SU-DHL-6 (cell line): ENCODE measurements at regions not wholly inside any gene's neighbourhood (a gene's known extent, or its start where the extent isn't known, plus 50 kb on each side); places are given as distances from the start of the nearest gene placed in this dataset.

Source experiments
- H2AFZ ChIP-seq: fragments of 200-600 bp; sonication (generic); 2 replicates; pipeline ENCODE4 v1.6.1; 2014; ENCODE audit warnings: low read depth, mild to moderate bottlenecking, moderate library complexity, mixed read lengths, antibody characterized with exemption, low read length; ENCODE audit not compliant: severe bottlenecking
- H3F3A ChIP-seq: fragments of 200-600 bp; shearing (Covaris generic); 2 replicates; pipeline ENCODE4 v1.6.0; 2016; ENCODE audit warnings: antibody characterized with exemption, mild to moderate bottlenecking; ENCODE audit not compliant: insufficient read depth
- H3K27ac ChIP-seq: fragments of 200-600 bp; sonication (generic); 2 replicates; pipeline ENCODE4 v1.5.1; 2016; ENCODE audit warnings: low read depth, mild to moderate bottlenecking, low read length, moderate library complexity, mixed read lengths
- H3K27me3 ChIP-seq: fragments of 200-600 bp; sonication (generic), shearing (Covaris generic); 2 replicates; pipeline ENCODE4 v1.6.0; 2014; ENCODE audit warnings: mild to moderate bottlenecking, low read length
- H3K36me3 ChIP-seq: fragments of 200-600 bp; sonication (generic); 2 replicates; pipeline ENCODE4 v1.6.1; 2014; ENCODE audit warnings: mild to moderate bottlenecking, low read length, mixed read lengths
- H3K4me2 ChIP-seq: fragments of 300-600, 200-600 bp; shearing (Covaris generic), sonication (generic); 2 replicates; pipeline ENCODE4 v1.6.0; 2014; ENCODE audit warnings: low read length, low read depth, mild to moderate bottlenecking; ENCODE audit not compliant: poor library complexity, severe bottlenecking
- H3K4me3 ChIP-seq: fragments of 200-600 bp; sonication (generic); 2 replicates; pipeline ENCODE4 v1.5.1; 2014; ENCODE audit warnings: antibody characterized with exemption, low read length, mild to moderate bottlenecking, mixed read lengths; ENCODE audit not compliant: insufficient read depth, poor library complexity, severe bottlenecking
- H3K79me2 ChIP-seq: fragments of 200-600 bp; sonication (generic); 2 replicates; pipeline ENCODE4 v1.6.1; 2014; ENCODE audit warnings: mild to moderate bottlenecking, low read length, moderate library complexity; ENCODE audit not compliant: insufficient read depth
- H3K9ac ChIP-seq: fragments of 200-600 bp; sonication (generic); 2 replicates; pipeline ENCODE4 v1.7.0; 2014; ENCODE audit warnings: mild to moderate bottlenecking, low read length
- H3K9me2 ChIP-seq: fragments of 200-600 bp; sonication (generic); replicated peaks from 2 replicates; pipeline ENCODE4 v1.6.1; 2014; ENCODE audit warnings: low read length; ENCODE audit not compliant: insufficient read depth
- H3K9me3 ChIP-seq: fragments of 200-600 bp; sonication (generic); 2 replicates; pipeline ENCODE4 v1.6.1; 2014; ENCODE audit warnings: low read length, mixed read lengths; ENCODE audit not compliant: insufficient read depth
- H4K20me1 ChIP-seq: fragments of 200-600 bp; sonication (generic); 2 replicates; pipeline ENCODE4 v1.6.1; 2014; ENCODE audit warnings: low read depth, mild to moderate bottlenecking, antibody characterized with exemption, low read length, moderate library complexity, mixed read lengths
- EZH2phosphoT487 ChIP-seq: fragments of 200-600 bp; sonication (generic), shearing (Covaris generic); conservative IDR thresholded peaks from 2 replicates; pipeline ENCODE4 v1.6.1; 2018; ENCODE audit warnings: mild to moderate bottlenecking, antibody characterized with exemption, low read length, moderate library complexity, mixed read lengths
- TF ChIP-seq, protein P1 (sequence below): fragments of 200-600 bp; sonication (generic); IDR thresholded peaks from one replicate; pipeline ENCODE4 v1.5.1; 2017; ENCODE audit warnings: antibody characterized with exemption, mild to moderate bottlenecking, low read length, moderate library complexity; ENCODE audit not compliant: insufficient read depth, poor library complexity, severe bottlenecking

DNA sequence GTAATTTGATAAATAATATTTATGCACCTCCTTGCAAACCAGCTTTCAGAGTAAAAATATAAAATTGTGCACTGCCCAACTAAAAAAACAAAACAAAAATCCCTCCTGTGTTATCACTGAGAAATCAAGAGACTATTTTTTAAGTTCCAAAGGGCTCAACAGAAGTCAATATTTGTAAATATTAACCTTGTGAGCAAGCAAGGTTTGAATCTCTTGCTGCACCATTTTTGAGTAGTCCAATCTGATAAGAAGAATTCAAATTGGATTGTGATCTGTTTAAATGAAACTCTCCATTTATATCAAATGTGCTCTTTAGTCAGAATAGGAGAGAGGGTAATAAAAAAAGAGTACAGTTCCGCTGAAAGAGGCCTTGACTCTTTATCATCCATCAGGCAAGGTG is 520.2 kb downstream of the RAB28 start:
- Histone ChIP-seq H3F3A (no peaks in the 10 kb centered on the region), H3K27ac (no peak overlapping the region), H3K9ac (no peak overlapping the region), H3K36me3 (no peaks in the 10 kb centered on the region), H3K79me2 (no peaks in the 10 kb centered on the region), H2AFZ (no peak overlapping the region), H3K9me2 (no peaks in the 10 kb centered on the region), H4K20me1 (no peaks in the 10 kb centered on the region), H3K4me3 (no peak overlapping the region), H3K4me2 (no peak overlapping the region), H3K27me3 (no peaks in the 10 kb centered on the region), H3K9me3 (no peaks in the 10 kb centered on the region)
- TF ChIP-seq, protein P1, sequence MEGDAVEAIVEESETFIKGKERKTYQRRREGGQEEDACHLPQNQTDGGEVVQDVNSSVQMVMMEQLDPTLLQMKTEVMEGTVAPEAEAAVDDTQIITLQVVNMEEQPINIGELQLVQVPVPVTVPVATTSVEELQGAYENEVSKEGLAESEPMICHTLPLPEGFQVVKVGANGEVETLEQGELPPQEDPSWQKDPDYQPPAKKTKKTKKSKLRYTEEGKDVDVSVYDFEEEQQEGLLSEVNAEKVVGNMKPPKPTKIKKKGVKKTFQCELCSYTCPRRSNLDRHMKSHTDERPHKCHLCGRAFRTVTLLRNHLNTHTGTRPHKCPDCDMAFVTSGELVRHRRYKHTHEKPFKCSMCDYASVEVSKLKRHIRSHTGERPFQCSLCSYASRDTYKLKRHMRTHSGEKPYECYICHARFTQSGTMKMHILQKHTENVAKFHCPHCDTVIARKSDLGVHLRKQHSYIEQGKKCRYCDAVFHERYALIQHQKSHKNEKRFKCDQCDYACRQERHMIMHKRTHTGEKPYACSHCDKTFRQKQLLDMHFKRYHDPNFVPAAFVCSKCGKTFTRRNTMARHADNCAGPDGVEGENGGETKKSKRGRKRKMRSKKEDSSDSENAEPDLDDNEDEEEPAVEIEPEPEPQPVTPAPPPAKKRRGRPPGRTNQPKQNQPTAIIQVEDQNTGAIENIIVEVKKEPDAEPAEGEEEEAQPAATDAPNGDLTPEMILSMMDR: no peak
- no peak for TF ChIP-seq EZH2phosphoT487

DNA sequence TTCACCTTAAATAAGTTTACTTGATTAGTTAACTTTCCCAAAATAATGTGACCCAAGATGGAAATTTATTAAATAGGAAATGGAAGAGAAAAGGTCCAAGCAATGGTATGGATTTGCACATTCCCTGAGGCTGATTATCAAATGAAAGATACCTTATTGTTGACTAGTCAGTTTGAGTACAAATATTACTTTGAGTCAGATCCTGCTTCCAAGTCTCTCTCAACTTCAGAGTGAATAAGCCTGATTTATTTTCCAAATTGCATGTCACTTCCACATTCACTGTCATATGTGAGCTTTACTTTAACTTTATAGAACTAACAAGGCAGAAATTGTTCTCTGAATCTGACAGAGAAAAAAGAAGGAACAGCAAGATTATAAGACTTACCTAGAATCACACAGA is 520.8 kb downstream of the RAB28 start:
- Histone ChIP-seq H2AFZ (no peak overlapping the region), H4K20me1 (no peaks in the 10 kb centered on the region), H3K9me2 (no peaks in the 10 kb centered on the region), H3K27me3 (no peaks in the 10 kb centered on the region), H3K79me2 (no peaks in the 10 kb centered on the region), H3K27ac (no peak overlapping the region), H3K9me3 (no peaks in the 10 kb centered on the region), H3F3A (no peaks in the 10 kb centered on the region), H3K4me3 (no peak overlapping the region), H3K36me3 (no peaks in the 10 kb centered on the region), H3K9ac (no peak overlapping the region), H3K4me2 (no peak overlapping the region)
- no peak for TF ChIP-seq EZH2phosphoT487
- TF ChIP-seq, protein P1: no peak

DNA sequence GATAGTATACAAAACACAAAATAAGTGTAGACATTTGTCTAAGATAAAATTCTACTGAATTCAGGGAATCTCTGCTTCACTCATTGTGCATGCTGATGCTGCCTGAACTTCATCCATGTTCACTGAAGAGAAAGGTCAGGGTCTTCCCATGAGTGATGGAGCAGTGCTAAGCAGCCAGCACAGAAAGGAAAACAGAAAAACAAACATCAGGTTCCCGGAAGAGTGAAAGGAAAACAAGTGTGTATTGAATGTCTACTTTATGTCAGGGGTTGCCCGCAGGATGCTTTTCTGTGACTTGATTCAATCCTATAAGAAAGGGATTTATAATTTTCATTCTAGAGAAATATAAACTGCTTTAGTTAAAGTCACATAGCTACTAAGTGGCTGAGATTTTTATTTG is 522.4 kb downstream of the RAB28 start:
- Histone ChIP-seq H3F3A (no peaks in the 10 kb centered on the region), H2AFZ (no peak overlapping the region), H3K27me3 (no peaks in the 10 kb centered on the region), H3K9me3 (no peaks in the 10 kb centered on the region), H3K36me3 (no peaks in the 10 kb centered on the region), H3K27ac (no peak overlapping the region), H3K4me3 (no peak overlapping the region), H3K4me2 (no peak overlapping the region), H3K79me2 (no peaks in the 10 kb centered on the region), H3K9me2 (no peaks in the 10 kb centered on the region), H4K20me1 (no peaks in the 10 kb centered on the region), H3K9ac (no peak overlapping the region)
- TF ChIP-seq EZH2phosphoT487: no peak
- TF ChIP-seq, protein P1: no peak
